NCI-H1694 (cell line): ENCODE measurements at regions not wholly inside any gene's neighbourhood (a gene's known extent, or its start where the extent isn't known, plus 50 kb on each side); places are given as distances from the start of the nearest gene placed in this dataset.
"Not testable (repeated sequence)": the region's sequence is repeated elsewhere in the genome, so short reads cannot be mapped to it uniquely, and the experiment has no call there.

ENCODE experiments used
- DNase-seq: peaks from one replicate; lab custom pipeline; 2025; lab: John Stamatoyannopoulos, UW

DNA sequence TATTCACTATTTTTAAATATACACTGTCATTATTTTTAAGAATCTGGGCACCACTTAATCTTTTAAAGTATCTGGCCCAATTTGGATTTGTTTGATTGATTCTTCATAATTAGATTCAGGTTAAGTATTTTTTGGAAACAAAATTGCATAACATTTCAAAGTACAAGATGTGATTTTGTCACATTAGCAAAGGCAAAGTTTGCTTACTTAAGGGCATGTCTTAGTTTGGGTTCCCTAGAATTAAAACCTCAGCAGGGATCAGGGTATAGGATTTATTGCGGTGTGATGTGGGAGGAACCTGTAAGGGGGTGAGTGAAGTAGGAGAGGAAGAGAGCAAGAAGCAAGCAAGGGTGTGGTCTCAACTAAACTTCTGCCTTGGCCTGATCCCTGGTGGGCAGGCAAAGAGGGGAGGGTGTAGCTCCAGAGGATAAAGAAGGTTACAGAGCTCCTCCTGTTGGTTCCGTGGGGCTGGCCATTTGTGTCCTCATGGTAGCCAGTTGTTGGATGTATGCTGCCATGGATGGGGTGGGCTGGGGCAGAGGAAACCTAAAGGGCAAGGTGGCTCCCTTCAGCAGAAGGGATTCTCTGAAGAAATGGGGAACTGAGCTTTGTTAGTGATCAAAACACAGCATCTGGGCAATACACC is 668.7 kb upstream of the SLC35B3 start:
- no peak for DNase-seq

DNA sequence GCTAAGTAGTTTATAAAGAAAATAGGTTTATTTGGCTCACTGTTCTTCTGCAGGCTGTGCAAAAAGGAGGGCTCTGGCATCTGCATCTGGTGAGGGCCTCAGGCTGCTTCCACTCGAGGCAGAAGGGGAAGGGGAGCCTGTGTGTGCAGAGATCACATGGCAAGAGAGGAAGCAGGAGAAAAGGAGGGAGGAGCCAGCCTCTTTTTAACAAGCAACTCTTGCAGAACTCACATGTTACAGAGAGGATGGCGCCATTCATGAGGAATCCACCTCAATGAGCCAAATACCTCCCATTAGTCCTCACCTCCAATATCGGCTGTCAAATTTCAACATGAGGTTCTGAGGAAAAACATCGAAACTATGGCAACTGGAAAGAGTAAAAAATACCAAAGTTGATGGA is 666.6 kb upstream of the SLC35B3 start:
- DNase-seq = no peak

DNA sequence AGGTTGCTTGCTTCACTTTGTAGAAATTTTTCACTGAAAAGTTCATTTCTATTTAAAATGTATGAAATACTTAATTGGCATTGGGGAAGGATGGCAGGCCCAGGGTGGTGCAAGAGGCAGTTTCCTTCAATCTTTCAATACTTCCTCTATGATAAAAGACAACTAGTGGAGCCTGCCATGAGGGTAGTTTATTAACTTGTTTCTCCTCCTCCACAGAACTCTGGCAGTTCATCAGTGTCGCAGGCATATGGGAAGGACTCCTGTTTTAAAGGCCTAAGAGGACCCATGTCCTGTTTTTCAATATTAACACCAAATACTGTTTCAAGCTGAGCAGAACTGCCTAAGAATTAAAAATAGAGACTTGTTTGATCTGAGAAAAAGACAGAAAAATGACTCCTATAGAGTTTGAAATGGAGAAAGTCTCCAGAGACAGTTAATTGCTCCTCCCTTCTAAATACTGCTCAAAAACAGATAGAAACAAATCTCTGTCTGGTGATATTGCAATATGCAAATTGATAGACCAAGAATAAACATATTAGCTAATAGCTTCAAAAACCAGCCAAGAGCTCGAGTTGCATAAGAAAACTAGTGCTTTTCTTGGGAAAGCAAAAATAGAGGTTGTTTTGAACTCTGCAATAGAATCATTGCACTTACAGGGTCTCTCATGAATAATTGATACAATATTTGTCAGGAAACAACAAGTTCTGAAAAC is 665.7 kb upstream of the SLC35B3 start:
- DNase-seq = no peak

DNA sequence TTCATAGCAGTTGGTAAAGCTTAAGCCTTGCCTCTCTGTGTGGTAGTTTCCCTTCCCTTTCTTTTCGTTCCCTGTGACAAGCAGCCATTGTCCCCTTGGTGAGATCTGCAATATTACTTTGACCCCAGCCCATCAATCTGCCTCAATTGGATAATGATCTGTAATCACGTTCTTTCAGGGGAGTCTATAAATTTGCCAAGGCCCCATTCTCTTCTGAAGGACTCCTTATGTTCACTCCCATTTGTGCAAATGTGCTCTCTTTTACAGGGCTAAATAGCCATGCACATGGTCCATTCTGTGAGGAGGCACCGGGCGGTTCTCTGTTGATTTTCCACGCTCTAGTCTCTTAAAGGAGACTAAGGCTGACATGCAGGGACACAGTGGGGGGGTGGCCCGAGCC is 660.4 kb upstream of the SLC35B3 start:
- DNase-seq = no peak

GRCh38 chr6:9095137-9095536 is 659.8 kb upstream of the SLC35B3 start:
- no peak for DNase-seq

DNA sequence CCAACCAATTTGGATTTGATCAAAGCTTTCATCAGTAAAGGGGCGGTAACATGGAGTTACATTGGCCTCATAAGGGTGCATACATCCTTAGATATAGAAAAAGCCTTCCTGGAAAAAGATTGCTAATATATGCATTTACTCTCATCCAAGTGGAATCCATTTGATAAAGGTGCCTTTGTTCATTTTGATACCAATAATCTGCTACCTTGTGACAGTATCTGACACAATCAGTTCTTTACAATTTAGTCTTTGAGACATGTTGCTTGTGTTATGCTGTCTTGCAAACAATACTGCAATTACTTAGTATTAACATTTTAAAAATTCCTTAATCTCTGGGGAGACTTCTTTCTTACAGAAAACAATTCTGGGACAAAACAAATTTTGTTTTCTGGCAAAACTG is 654.4 kb upstream of the SLC35B3 start:
- DNase-seq = no peak

DNA sequence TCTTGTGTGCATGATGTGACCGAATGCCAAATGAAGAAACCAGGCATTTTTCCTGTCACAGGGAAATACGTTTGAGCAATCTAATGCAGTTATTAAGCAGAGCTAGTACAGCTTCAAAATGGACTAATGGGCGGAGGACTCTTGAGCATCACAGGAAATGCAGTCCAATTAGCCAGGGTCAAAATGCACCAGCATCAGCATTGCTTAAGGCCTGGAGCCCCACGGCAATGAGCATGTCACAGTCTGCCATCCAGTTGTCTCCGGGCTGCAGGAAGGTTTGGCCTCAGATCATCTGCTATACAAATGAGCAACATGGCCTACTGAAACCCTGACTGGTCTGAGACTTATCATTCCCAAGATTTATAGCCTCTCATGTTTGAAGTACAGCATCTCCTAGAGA is 652.1 kb upstream of the SLC35B3 start:
- no peak for DNase-seq

DNA sequence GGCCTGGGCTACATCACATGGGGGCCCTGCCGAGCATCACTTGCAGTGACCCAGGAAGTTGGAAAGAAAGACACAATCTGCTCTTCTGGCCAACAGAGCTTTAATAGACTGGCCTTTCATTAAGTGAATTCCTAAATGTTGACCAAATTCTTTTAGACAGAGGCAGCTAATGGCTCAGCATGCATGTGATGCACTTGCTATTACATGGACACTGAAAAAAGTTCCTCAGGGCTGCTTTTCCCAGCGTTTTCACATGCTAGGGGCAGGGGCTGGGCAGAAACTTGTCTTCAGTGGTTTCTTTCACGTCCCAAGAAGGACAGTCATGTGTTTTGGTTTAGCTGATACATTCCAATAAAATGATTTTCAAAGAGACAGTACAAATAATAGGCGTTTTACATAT is 651.0 kb upstream of the SLC35B3 start:
- DNase-seq = no peak

GRCh38 chr6:9085709-9086070 is 650.3 kb upstream of the SLC35B3 start:
- DNase-seq = no peak

- no peak for DNase-seq
These were observed 649.8 kb upstream of the SLC35B3 start for GRCh38 chr6:9085054-9085708.

GRCh38 chr6:9083108-9083507 is 647.8 kb upstream of the SLC35B3 start:
- DNase-seq = no peak

GRCh38 chr6:9066726-9067125 is 631.4 kb upstream of the SLC35B3 start:
- DNase-seq = no peak

- no peak for DNase-seq
These were observed 628.8 kb upstream of the SLC35B3 start for GRCh38 chr6:9064156-9064555.

DNA sequence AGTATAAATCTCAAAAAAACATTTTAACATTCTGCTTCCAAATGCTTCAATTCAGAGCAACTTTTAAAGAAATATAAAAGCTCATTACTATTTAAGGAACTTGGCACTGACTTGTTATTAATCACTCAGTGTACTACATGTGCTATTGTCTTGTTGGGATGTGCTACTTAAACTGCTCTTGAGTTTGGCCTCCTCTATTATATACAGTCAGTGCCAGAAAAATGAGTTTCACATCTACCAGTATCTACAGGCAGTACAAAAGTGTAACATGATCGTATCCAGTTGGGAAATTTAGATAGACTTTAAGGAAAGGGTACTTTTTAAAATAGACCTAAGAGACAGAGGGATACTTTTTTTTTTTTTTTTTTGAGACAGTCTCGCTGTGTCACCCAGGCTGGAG is 627.3 kb upstream of the SLC35B3 start:
- DNase-seq = no peak

GRCh38 chr6:9057937-9058336 is 622.6 kb upstream of the SLC35B3 start:
- DNase-seq = no peak

GRCh38 chr6:9056556-9056955 is 621.2 kb upstream of the SLC35B3 start:
- DNase-seq = no peak

- no peak for DNase-seq
These were observed 609.1 kb upstream of the SLC35B3 start for GRCh38 chr6:9044426-9044825.

GRCh38 chr6:9040718-9041117 is 605.4 kb upstream of the SLC35B3 start:
- DNase-seq = no peak

GRCh38 chr6:9039258-9039657 is 603.9 kb upstream of the SLC35B3 start:
- no peak for DNase-seq

- DNase-seq = no peak
These were observed 592.7 kb upstream of the SLC35B3 start for GRCh38 chr6:9028086-9028485.

GRCh38 chr6:9025796-9026394 is 590.5 kb upstream of the SLC35B3 start:
- DNase-seq = no peak

DNA sequence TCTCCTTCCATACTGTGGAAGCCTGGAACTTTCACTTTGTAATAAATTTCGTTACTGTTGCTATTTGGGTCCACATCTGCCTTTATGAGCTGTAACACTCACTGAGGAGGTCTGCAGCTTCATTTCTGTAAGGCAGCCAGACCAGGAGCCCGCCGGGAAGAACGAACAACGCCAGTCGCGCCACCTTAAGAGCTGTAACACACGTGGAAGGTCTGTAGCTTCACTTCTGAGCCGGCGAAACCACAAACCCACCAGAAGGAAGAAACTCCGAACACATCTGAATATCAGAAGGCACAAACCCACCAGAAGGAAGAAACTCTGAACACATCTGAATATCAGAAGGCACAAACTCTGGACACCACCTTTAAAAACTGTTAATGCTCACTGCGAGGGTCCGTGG is 589.9 kb upstream of the SLC35B3 start:
- no peak for DNase-seq

GRCh38 chr6:9024246-9024645 is 588.9 kb upstream of the SLC35B3 start:
- not testable (repeated sequence) for DNase-seq
